Heart left ventricle (tissue), 16 donors: ENCODE measurements at regions not wholly inside any gene's neighbourhood (a gene's known extent, or its start where the extent isn't known, plus 50 kb on each side); places are given as distances from the start of the nearest gene placed in this dataset.

ENCODE experiments used
- ATAC-seq, 4 donors: fragments of 200-7000 bp; cut with Tn5 transposase; one replicate each; pipeline ENCODE4 v1.9.1; 2020 to 2022; ENCODE audit warnings: moderate library complexity in 4 of 4, mild to moderate bottlenecking in 3 of 4, moderate number of reproducible peaks in 1 of 4
- DNase-seq, 5 donors: peaks; one replicate each; pipeline ENCODE4 v3.0.0-alpha.2; 2020
- H3K27ac ChIP-seq, 12 donors: fragments of 200-600 bp; sonication (generic) in 4 of 12; one replicate each; pipeline versions ENCODE4 v1.5.0 to v1.8.0; 2016 to 2022; ENCODE audit warnings: mild to moderate bottlenecking in 2 of 12
- H3K27me3 ChIP-seq, 9 donors: fragments of 200-600 bp; sonication (generic) in 2 of 9; one replicate each; pipeline versions ENCODE4 v1.5.1 to v1.8.0; 2016 to 2022; ENCODE audit warnings: mild to moderate bottlenecking in 3 of 9
- H3K36me3 ChIP-seq, 9 donors: fragments of 200-600 bp; sonication (generic) in 2 of 9; one replicate each; pipeline versions ENCODE4 v1.5.0 to v1.8.0; 2018 to 2022; ENCODE audit warnings: mild to moderate bottlenecking in 2 of 9
- H3K4me1 ChIP-seq, 12 donors: fragments of 200-600 bp; sonication (generic) in 4 of 12; one replicate each; pipeline versions ENCODE4 v1.5.0 to v1.8.0; 2016 to 2022; ENCODE audit warnings: mild to moderate bottlenecking in 3 of 12
- H3K4me3 ChIP-seq, 12 donors: fragments of 200-600 bp; sonication (generic) in 4 of 12; one replicate each; pipeline versions ENCODE4 v1.5.0 to v1.8.0; 2017 to 2022; ENCODE audit warnings: mild to moderate bottlenecking in 9 of 12, moderate library complexity in 4 of 12
- H3K9me3 ChIP-seq, 12 donors: fragments of 200-600 bp; sonication (generic) in 4 of 12; one replicate each; pipeline versions ENCODE4 v1.5.0 to v1.8.0; 2016 to 2022; ENCODE audit warnings: mild to moderate bottlenecking in 1 of 12
- POLR2A ChIP-seq, 2 donors: fragments of 450-650 bp; IDR thresholded peaks; one replicate each; pipeline ENCODE4 v1.6.1; 2017; ENCODE audit warnings: antibody characterized with exemption in 2 of 2, mild to moderate bottlenecking in 2 of 2, moderate library complexity in 2 of 2
- WGBS, 4 donors: extraction: QIAGEN DNeasy Blood & Tissue Kit in 2 of 4; methylation state at CpG; one replicate each; pipeline versions ENCODE4 v1.1.5 to v1.1.7; 2013 to 2018; 5-methylcytosine and 5-hydroxymethylcytosine counted together
- intact Hi-C, 10 donors: fragments of 100-400 bp; cut with DNase I; formaldehyde crosslinking; loops; one replicate each; pipeline versions ENCODE4 v1.11.1 to v1.14.2; 2022
- TF ChIP-seq, protein P1 (sequence below), 12 donors: fragments of 200-600 bp; sonication (generic) in 4 of 12; IDR thresholded peaks; one replicate each; pipeline versions ENCODE4 v1.5.0 to v1.8.0; 2018 to 2022; ENCODE audit warnings: antibody characterized with exemption in 12 of 12, mild to moderate bottlenecking in 5 of 12
- donor health status: ischemic (EF 13 %, LVEDD 7.1; RV severe dilation, severe dysfunction).
- donor health status: healthy with polysubstance abuse.
- donor health status: DM: no; HTN: yes; CAD: no.
- donor health status: DM: no; HTN: no; CAD: no.
- donor health status: ischemic (EF 25% LVEDD 6.9; RV normal size, moderate dysfunction).
- donor health status: ischemic (EF 25% LVEDD 5.7; RV mildly dilated, moderate dysfunction).
- donor health status: healthy.
- donor health status: DM: yes; HTN: yes; CAD: no.
- donor health status: ischemic (EF 35%, LVEDD 5.7; RV mildly dilated, moderate dysfunction).
- donor health status: nonischemic (EF 11% LVEDD 7.7; RV severe dilation, severe dysfunction).
- donor health status: DM: yes; HTN: yes; CAD: no.
- donor health status: PGD.
- donor health status: ischemic (EF 29% LVEDD 5.4; RV normal size, mild dysfunction).
- donor health status: nonischemic (EF 23%, LVEDD 6.1; RV moderate dilation, normal function).

DNA sequence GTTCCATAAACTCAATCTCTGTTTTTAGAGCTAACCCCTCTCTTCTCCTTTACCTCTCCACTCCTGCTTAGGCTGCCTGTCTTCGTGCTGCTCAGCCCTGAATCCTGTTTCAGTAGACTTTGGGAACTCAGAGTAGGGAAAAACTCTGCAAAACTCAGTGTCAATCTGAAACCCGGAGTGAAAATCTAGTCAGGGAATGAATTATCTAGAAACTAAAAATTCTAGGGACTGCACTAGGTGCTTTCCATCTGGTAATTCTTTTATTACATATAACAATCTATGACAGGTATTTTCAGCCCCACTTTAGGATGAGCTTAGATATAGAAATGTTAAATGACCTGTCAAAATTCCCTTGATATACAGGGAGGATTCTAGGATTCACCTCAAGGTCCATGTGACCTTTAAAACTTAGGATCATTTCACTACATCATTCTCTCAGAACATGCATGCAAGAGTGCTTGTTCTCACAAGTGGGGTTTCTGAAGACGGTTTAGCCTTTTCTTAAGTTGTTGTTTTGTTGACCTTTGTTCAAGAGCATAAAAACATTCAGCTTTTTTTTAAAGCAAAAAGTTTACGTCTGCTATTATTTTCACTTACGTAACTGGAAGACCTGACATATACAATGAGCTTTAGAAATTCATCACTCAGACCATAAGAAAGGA is 108.2 kb upstream of the MBNL1 start:
- intact Hi-C loops = loop anchor here in 1 of 10 donors (5.0 kb wide), 1 partner anchor 63 kb away; no protein-coding TSS in a partner anchor
- 78 to 84% (median 82%) methylated on average over 5 of the region's 5 CpGs for whole genome bisulfite sequencing, 4 donors
- Histone ChIP-seq H3K4me3 (no peak overlapping the region), H3K27ac (peak overlapping the region in 1 of 12 donors; percentile 32), H3K36me3 (no peaks in the 10 kb centered on the region), H3K4me1 (no peaks in the 10 kb centered on the region), H3K27me3 (no peaks in the 10 kb centered on the region), H3K9me3 (peaks cover 0 to 17% (median 0%) of the 10 kb centered on the region in 12 donors)
- no peak for DNase-seq
- ATAC-seq = no peak
- TF ChIP-seq, protein P1, sequence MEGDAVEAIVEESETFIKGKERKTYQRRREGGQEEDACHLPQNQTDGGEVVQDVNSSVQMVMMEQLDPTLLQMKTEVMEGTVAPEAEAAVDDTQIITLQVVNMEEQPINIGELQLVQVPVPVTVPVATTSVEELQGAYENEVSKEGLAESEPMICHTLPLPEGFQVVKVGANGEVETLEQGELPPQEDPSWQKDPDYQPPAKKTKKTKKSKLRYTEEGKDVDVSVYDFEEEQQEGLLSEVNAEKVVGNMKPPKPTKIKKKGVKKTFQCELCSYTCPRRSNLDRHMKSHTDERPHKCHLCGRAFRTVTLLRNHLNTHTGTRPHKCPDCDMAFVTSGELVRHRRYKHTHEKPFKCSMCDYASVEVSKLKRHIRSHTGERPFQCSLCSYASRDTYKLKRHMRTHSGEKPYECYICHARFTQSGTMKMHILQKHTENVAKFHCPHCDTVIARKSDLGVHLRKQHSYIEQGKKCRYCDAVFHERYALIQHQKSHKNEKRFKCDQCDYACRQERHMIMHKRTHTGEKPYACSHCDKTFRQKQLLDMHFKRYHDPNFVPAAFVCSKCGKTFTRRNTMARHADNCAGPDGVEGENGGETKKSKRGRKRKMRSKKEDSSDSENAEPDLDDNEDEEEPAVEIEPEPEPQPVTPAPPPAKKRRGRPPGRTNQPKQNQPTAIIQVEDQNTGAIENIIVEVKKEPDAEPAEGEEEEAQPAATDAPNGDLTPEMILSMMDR (IDR thresholded peaks at IDR 0.05) = no peak
- no peak for TF ChIP-seq POLR2A (IDR thresholded peaks at IDR 0.05)

DNA sequence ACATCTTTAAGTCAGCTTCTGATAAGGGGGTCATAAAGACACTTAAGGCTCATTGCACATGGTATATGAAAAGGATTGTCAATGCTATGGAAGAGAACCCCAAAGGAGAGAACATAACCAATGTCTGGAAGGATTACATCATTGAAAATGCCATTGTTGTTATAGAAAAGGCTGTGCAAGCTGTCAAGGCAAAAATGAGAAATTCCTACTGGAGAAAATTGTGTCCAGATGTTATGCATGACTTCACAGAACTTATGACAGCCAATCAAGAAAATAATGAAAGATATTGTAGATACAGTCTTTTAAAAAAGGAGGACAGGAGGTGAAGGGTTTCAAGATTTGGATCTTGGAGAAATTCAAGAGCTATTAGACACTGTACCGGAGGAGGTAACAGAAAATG is 96.3 kb upstream of the MBNL1 start:
- intact Hi-C loops = no loop called here
- H3K27me3 ChIP-seq = no peaks in the 10 kb centered on the region
- H3K27ac ChIP-seq = no peak overlapping the region
- 77 to 80% (median 78%) methylated on average over 1 of the region's 1 CpG for WGBS, 4 donors
- peaks cover 0 to 9% (median 0%) of the 10 kb centered on the region in 12 donors for H3K9me3 ChIP-seq
- TF ChIP-seq, protein P1 (IDR thresholded peaks at IDR 0.05) = no peak
- TF ChIP-seq POLR2A (IDR thresholded peaks at IDR 0.05) = no peak
- H3K4me1 ChIP-seq = peaks cover 0 to 7% (median 0%) of the 10 kb centered on the region in 12 donors
- ATAC-seq (no peak), DNase-seq (no peak)
- no peak overlapping the region for H3K4me3 ChIP-seq
- no peaks in the 10 kb centered on the region for H3K36me3 ChIP-seq

DNA sequence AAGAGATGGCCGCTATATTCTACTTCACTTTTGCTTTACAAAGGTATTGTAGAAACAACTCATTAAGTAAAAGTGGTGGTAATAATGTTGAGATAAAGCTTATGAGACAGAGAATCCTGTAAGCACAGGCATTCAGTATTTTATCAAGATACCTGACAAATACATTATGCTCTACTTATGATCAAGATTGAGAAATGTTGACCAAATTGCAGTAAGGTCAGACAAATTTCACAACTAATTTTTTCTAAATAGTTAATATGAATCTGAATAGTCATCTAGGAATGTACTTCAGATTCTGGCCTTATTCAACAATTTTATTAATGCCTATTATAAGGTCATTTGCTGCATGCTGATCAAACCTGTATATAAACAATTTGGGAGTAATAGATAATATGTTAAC is 95.1 kb upstream of the MBNL1 start:
- H3K9me3 ChIP-seq = peaks cover 0 to 9% (median 0%) of the 10 kb centered on the region in 12 donors
- DNase-seq = no peak
- H3K4me3 ChIP-seq = no peak overlapping the region
- H3K27me3 ChIP-seq = no peaks in the 10 kb centered on the region
- ATAC-seq = no peak
- H3K36me3 ChIP-seq = no peaks in the 10 kb centered on the region
- H3K4me1 ChIP-seq = peaks cover 0 to 7% (median 0%) of the 10 kb centered on the region in 12 donors
- intact Hi-C loops = no loop called here
- TF ChIP-seq, protein P1 (IDR thresholded peaks at IDR 0.05) = no peak
- TF ChIP-seq POLR2A (IDR thresholded peaks at IDR 0.05) = no peak
- H3K27ac ChIP-seq = no peak overlapping the region
- WGBS, 4 donors = 95 to 100% (median 96%) methylated on average over 1 of the region's 1 CpG

DNA sequence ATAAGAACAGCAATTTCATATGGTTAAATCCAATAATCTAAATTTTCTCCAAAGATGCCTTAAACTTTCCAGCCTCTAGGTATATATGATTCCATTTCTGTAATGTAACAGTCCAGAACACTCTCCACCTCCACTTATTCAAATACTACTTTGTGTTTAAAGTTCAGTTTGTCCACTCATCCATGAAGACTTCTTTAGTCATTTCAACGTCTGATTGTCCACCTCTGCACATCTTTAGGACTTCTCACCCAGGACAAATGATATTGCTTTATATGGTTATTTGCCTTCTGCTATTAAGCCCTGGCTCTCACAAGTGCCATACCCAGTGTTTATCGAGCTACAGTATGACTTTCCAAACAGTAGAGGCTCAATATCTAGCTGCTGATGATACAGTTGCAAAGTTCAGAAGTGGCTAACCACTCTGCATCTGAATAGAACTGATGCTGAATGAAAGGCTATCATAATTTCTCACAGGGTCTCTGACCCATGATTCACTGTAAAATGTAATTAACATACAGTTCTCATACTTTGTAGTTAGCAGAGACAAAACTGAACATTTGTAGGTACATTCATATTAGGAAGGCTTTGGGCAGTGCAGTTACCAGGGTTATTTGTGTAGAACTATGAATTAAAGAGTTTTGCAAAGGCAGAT is 93.7 kb upstream of the MBNL1 start:
- Histone ChIP-seq H3K4me3 (no peak overlapping the region), H3K36me3 (no peaks in the 10 kb centered on the region), H3K27ac (no peak overlapping the region), H3K9me3 (peaks cover 0 to 9% (median 0%) of the 10 kb centered on the region in 12 donors), H3K4me1 (peaks cover 0 to 7% (median 0%) of the 10 kb centered on the region in 12 donors), H3K27me3 (no peaks in the 10 kb centered on the region)
- ATAC-seq (no peak), DNase-seq (no peak)
- intact Hi-C loops = no loop called here
- WGBS, 4 donors = 78 to 89% (median 85%) methylated on average over 2 of the region's 2 CpGs
- no peak for TF ChIP-seq POLR2A (IDR thresholded peaks at IDR 0.05)
- TF ChIP-seq, protein P1 (IDR thresholded peaks at IDR 0.05) = no peak
